ENCODE measurements at regions not wholly inside any gene's neighbourhood (a gene's known extent, or its start where the extent isn't known, plus 50 kb on each side); places are given as distances from the start of the nearest gene placed in this dataset.
A peak's percentile ranks its signal among the peaks of the same experiment; 100 is the strongest.

DNA sequence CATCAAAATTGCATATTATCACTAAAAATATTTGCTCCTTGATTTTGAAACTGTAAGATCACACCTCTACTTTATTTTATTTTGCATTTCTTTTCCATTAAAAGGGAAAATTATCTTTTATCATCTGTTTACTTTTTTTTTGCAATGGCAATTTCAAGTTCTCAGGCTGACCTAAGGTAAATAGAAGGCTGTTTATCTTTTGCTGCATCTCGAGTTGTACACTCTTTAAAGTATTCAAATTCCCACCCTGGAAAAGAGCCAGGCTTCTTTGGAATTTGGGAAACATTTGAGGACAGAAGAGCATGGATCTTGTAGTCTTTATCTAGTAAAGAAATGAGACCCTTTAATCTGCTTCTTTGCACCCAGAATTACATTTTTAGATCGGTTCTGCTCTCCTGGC lies 645.7 kb downstream of the SLC4A3 start:
- Histone ChIP-seq H3K4me1 (replicated peaks in 1 of 2) (peaks cover 0 to 5% of the 10 kb centered on the region in 2 donors), H3K27ac (no peak overlapping the region), H3K4me3 (no peak overlapping the region)
- peak in 1 of 8 experiments; percentile 45 for ATAC-seq (replicated peaks in 6 of 8)
- whole genome bisulfite sequencing, 10 experiments: 13 to 100% (median 69%) methylated on average over 1 to 2 of the region's 2 CpGs
- in situ Hi-C loops (cut with MboI; ENCODE audit: low pct_unique_long_range_greater_than_20kb in 2 of 9, low sequenced_read_pairs in 9 of 9, unreplicated experiment in 9 of 9): no loop called here

DNA sequence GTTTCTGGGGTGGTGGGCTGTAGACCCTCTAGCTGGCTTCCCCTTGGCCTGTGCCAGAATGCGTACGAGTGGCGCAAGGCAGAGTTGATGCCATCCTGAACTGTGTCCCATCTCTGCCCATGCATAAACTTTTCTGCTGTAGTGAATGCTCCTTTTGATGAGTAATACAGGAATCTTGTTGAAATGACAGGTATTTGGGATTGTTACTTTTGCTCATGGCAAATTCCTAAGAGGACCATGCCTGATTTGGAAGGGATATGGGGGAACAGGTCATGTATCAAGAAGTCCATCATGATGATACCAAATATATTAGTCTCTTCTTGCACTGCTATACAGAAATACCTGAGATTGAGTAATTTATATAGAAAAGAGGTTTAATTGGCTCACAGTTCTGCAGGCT lies 648.0 kb downstream of the SLC4A3 start:
- 40 to 100% (median 100%) methylated on average over 1 to 3 of the region's 3 CpGs; no CpG with 5 or more reads in 5 of the 10 experiments for WGBS, 10 experiments
- ATAC-seq (replicated peaks in 6 of 8): no peak
- no peak overlapping the region for H3K27ac ChIP-seq
- no peak overlapping the region for H3K4me3 ChIP-seq
- H3K4me1 ChIP-seq (replicated peaks in 1 of 2): peaks cover 0 to 3% of the 10 kb centered on the region in 2 donors
- in situ Hi-C loops (cut with MboI; ENCODE audit: low pct_unique_long_range_greater_than_20kb in 2 of 9, low sequenced_read_pairs in 9 of 9, unreplicated experiment in 9 of 9): no loop called here

DNA sequence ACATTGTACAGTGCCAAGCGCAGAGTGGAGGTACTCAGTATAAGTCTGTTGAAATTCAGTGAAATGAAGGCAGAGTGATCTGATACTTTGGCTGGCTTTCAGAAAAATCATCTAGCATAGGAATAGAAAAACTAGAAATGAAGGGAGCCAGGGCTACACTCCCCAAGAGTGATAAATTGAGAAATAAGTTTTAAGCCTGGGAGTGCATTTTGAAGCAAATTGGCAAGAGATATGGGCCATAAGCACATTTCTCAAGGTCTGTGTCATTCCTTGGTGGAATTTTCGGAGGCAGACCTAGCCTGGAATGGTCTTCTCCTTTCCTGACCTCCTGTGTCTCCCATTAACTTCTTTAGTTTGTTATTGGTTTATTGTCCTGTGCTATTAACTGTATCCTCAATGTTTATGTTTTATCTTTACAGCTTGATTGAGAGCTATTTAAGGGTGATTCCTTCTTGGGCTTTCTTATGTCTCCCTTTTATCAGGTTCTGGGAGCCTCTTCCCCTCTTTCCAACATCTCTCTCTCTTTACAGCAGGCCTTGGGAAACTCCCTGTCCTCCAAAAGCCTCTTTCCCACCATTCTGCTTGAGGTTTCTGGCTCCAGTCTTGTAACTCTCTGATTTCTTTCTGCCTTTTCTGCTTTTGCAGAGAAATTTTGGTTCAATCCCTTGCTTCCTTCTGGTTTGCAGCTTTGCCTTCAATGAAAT lies 649.5 kb downstream of the SLC4A3 start:
- Histone ChIP-seq H3K4me3 (no peak overlapping the region), H3K27ac (no peak overlapping the region), H3K4me1 (replicated peaks in 1 of 2) (no peaks in the 10 kb centered on the region)
- WGBS, 10 experiments: 50 to 100% (median 86%) methylated on average over 1 to 2 of the region's 2 CpGs; no CpG with 5 or more reads in 1 of the 10 experiments
- in situ Hi-C loops (cut with MboI; ENCODE audit: low pct_unique_long_range_greater_than_20kb in 2 of 9, low sequenced_read_pairs in 9 of 9, unreplicated experiment in 9 of 9): no loop called here
- ATAC-seq (replicated peaks in 6 of 8): no peak

DNA sequence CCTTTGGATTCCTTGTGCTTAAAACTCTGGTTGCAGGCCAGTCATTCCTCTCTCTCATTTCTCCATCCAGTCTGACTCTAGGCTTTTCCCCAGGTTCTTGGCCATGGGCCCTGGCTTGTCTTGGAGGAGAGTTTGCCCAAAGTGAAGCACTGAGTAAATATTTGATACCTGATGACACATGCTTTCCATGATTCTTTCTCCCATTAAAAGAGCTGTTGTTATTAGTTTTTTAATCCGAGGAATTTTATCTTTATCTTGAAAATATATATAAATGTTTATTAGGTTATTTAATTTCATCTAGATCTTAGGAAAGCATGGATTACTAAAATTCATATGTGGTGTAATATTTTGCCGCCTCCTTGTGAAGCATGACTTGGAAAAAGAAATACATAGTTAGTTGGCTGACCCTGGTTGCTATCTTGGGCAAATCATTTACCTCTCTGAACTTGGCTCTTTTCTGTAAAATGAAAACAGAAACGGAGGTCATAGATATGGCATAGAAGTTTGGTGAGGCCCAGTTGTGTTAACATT lies 650.1 kb downstream of the SLC4A3 start:
- Histone ChIP-seq H3K4me3 (no peak overlapping the region), H3K4me1 (replicated peaks in 1 of 2) (no peaks in the 10 kb centered on the region), H3K27ac (no peak overlapping the region)
- in situ Hi-C loops (cut with MboI; ENCODE audit: low pct_unique_long_range_greater_than_20kb in 2 of 9, low sequenced_read_pairs in 9 of 9, unreplicated experiment in 9 of 9): no loop called here
- 34 to 100% (median 79%) methylated on average over 1 to 3 of the region's 3 CpGs; no CpG with 5 or more reads in 1 of the 10 experiments for WGBS, 10 experiments
- ATAC-seq (replicated peaks in 6 of 8): peak in 1 of 8 experiments; percentile 55

DNA sequence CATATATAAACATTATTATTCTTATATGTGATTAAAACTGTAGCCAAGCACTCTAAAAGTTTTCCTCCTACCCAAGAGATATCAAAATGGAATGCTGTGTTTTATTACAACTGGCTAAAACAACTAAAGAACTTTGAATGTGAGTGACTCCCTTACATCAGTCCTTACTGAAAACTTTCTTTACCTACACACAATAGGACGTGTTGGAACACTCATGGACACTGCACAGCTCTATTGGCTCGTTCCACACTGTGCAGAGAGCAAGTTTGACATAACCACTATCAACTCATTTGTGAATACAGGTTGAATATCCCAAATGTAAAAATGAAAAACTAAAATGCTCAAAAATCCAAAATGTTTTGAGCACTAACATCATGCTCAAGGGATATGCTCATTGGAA lies 650.6 kb downstream of the SLC4A3 start:
- peak in 1 of 8 experiments; percentile 86 for ATAC-seq (replicated peaks in 6 of 8)
- in situ Hi-C loops (cut with MboI; ENCODE audit: low pct_unique_long_range_greater_than_20kb in 2 of 9, low sequenced_read_pairs in 9 of 9, unreplicated experiment in 9 of 9): no loop called here
- WGBS, 10 experiments: 7 to 100% (median 72%) methylated on average over 2 of the region's 2 CpGs; no CpG with 5 or more reads in 2 of the 10 experiments
- Histone ChIP-seq H3K27ac (no peak overlapping the region), H3K4me3 (no peak overlapping the region), H3K4me1 (replicated peaks in 1 of 2) (no peaks in the 10 kb centered on the region)

DNA sequence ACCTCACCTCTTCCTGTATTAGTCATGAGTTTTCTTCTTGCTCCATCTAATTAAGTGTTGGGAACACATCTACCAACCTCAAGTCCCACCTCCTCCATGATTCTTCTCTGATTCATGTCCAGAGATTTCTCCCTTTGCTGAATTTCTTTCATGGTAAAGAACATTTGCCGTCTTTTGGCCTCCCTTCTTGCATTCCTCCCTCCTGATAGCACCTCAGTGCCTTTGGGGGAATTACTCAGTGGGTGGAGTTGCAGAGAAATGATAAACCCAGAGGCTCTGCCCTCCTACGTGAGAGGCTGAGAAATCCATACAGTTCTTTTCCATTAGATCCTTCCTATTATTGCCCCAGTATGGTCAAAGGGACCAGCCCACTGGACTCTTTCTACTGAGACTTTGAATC lies 651.9 kb downstream of the SLC4A3 start:
- Histone ChIP-seq H3K4me3 (no peak overlapping the region), H3K4me1 (replicated peaks in 1 of 2) (no peaks in the 10 kb centered on the region), H3K27ac (no peak overlapping the region)
- 0 to 100% (median 80%) methylated on average over 1 to 2 of the region's 2 CpGs; no CpG with 5 or more reads in 2 of the 10 experiments for WGBS, 10 experiments
- ATAC-seq (replicated peaks in 6 of 8): peak in 2 of 8 experiments; percentile 95 to 96
- in situ Hi-C loops (cut with MboI; ENCODE audit: low pct_unique_long_range_greater_than_20kb in 2 of 9, low sequenced_read_pairs in 9 of 9, unreplicated experiment in 9 of 9): no loop called here

DNA sequence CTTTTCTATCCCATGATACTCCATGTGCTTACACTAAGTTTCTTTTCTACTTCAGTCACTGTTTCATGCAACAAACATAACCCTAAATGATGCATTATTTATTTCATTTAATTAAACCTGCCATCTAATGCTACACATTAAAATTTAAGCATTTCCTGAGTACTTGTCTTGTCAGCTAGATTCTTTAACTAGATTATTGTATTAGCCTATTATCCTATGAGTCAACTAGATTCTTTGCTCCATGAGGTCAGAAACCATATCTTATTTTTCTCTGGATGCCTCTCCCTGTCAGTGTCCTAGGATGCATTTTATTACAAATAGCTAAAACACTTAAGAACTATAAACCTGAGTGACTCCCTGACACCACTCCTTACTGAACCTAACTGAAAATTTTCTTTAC lies 652.4 kb downstream of the SLC4A3 start:
- Histone ChIP-seq H3K4me1 (replicated peaks in 1 of 2) (no peaks in the 10 kb centered on the region), H3K27ac (no peak overlapping the region), H3K4me3 (no peak overlapping the region)
- in situ Hi-C loops (cut with MboI; ENCODE audit: low pct_unique_long_range_greater_than_20kb in 2 of 9, low sequenced_read_pairs in 9 of 9, unreplicated experiment in 9 of 9): no loop called here
- ATAC-seq (replicated peaks in 6 of 8): peak in 2 of 8 experiments; percentile 29 to 39

DNA sequence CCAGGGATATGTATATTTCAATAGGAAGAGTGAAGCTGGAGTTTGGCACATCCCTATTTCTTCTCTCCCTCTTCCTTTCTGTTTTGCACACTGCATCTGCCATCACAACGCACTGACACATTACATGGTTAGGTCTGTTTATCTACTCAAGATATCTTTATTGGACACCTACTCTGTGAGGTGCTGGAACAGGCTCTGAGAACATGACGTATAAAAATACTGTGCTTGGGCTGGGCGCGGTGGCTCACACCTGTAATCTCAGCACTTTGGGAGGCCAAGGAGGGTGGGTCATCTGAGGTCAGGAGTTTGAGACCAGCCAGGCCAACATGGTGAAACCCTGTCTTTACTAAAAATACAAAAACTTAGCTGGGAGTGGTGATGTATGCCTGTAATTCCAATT lies 653.3 kb downstream of the SLC4A3 start:
- Histone ChIP-seq H3K4me3 (no peak overlapping the region), H3K27ac (no peak overlapping the region), H3K4me1 (replicated peaks in 1 of 2) (no peaks in the 10 kb centered on the region)
- 80 to 100% (median 100%) methylated on average over 1 to 4 of the region's 4 CpGs; no CpG with 5 or more reads in 4 of the 10 experiments for WGBS, 10 experiments
- ATAC-seq (replicated peaks in 6 of 8): no peak
- in situ Hi-C loops (cut with MboI; ENCODE audit: low pct_unique_long_range_greater_than_20kb in 2 of 9, low sequenced_read_pairs in 9 of 9, unreplicated experiment in 9 of 9): no loop called here

DNA sequence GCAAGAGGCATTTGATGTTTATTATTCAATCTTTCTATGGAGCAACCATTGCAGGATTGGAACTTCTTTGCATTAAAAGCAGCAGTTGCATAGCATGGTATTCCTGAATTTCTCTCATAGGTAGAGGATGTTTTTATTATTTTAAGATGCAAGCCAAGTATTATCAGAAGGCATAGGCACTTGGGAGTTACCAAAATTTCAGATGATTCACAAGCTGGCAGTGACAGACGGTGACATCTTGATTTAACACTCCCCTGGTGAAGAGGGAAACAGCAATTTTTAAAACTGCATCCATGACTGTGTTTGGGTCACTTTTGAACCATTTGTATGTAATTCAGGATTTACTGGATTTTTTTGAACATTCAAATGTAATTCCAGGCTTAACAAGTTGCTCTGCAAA lies 654.3 kb downstream of the SLC4A3 start:
- WGBS, 10 experiments: 0 to 100% (median 63%) methylated on average over 1 of the region's 1 CpG; no CpG with 5 or more reads in 4 of the 10 experiments
- in situ Hi-C loops (cut with MboI; ENCODE audit: low pct_unique_long_range_greater_than_20kb in 2 of 9, low sequenced_read_pairs in 9 of 9, unreplicated experiment in 9 of 9): no loop called here
- Histone ChIP-seq H3K27ac (no peak overlapping the region), H3K4me3 (no peak overlapping the region), H3K4me1 (replicated peaks in 1 of 2) (no peaks in the 10 kb centered on the region)
- ATAC-seq (replicated peaks in 6 of 8): no peak

DNA sequence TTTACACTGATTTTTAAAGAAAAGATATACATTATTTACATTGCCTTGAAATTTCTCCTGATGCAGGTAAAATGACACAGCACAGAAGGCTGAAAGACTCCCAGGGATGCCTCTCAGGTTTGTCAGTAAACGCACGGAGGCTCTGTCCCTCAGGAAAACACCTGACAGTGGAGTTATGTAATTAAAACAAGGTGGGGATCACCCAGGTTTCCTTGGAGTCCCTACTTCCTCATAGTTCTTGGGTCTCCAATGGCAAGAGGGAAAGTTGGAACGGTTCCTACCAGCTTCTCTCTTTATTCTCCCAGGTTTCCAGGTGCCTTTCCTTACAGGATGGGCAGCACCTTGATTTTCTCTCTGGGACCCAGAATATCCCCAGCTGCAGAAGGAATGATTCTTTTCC lies 654.8 kb downstream of the SLC4A3 start:
- no peak for ATAC-seq (replicated peaks in 6 of 8)
- H3K4me1 ChIP-seq (replicated peaks in 1 of 2): no peaks in the 10 kb centered on the region
- in situ Hi-C loops (cut with MboI; ENCODE audit: low pct_unique_long_range_greater_than_20kb in 2 of 9, low sequenced_read_pairs in 9 of 9, unreplicated experiment in 9 of 9): no loop called here
- H3K4me3 ChIP-seq: no peak overlapping the region
- 56 to 100% (median 94%) methylated on average over 2 to 3 of the region's 3 CpGs; no CpG with 5 or more reads in 3 of the 10 experiments for WGBS, 10 experiments
- H3K27ac ChIP-seq: no peak overlapping the region

DNA sequence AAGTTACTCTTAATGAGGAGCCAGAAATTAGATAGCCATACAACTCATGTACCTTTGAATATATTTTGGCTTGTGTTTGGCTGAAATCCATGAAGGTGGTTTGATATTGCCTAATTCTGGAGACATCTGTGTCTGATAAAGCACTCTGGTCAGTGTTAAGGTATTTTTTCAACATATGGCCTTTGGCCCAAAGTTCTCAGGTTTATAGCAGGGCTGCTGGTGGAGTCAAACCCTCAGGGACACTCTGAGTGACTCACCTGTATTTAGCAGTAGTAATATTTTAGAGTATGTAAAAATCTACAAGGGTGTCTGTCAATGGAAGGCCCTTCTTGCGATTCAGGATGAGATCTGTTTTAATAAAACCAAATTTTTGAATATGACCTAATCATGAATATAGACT lies 666.5 kb downstream of the SLC4A3 start:
- Histone ChIP-seq H3K27ac (no peak overlapping the region), H3K4me1 (replicated peaks in 1 of 2) (peaks cover 0 to 17% of the 10 kb centered on the region in 2 donors), H3K4me3 (no peak overlapping the region)
- in situ Hi-C loops (cut with MboI; ENCODE audit: low pct_unique_long_range_greater_than_20kb in 2 of 9, low sequenced_read_pairs in 9 of 9, unreplicated experiment in 9 of 9): no loop called here
- no peak for ATAC-seq (replicated peaks in 6 of 8)
- 40 to 100% (median 90%) methylated on average over 1 of the region's 1 CpG; no CpG with 5 or more reads in 4 of the 10 experiments for WGBS, 10 experiments

DNA sequence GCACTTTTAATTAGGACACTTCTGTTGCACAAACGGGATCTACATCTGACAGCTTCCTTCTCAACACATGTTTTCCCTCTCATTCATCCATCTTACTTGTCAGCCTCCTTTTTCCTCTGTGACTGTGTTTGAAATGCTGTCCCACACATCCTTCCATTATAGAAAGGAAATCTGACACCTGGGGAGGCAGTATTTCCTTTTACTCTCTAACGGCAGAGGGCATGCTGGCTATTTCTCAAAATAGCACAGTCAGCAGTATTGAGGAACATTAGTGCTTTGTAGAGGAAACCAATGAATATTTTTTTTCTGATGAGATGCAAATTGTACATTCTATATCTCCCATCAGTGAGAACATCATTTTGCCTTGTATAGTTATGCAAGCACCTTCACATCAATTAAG lies 668.7 kb downstream of the SLC4A3 start:
- in situ Hi-C loops (cut with MboI; ENCODE audit: low pct_unique_long_range_greater_than_20kb in 2 of 9, low sequenced_read_pairs in 9 of 9, unreplicated experiment in 9 of 9): no loop called here

DNA sequence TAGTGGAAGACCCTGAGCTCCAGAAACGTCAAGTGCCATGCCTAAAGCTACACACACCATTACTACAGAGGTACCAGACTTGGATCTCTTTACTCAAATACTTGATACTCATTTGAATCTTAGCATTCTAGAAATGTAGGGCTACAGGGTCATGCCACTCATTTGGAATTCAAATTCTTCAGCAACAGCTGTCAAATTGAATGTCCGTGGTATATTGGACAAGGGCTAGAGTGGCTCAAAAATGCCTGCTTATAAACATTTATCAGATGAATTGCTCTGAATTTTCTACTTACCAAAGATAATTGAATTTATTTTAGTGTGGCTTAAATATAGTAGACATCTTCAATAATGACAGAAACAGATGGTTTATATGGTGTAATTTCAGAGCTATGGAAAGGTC lies 669.7 kb downstream of the SLC4A3 start:
- ATAC-seq (replicated peaks in 6 of 8): no peak
- 14 to 100% (median 77%) methylated on average over 1 to 2 of the region's 2 CpGs; no CpG with 5 or more reads in 4 of the 10 experiments for WGBS, 10 experiments
- H3K4me3 ChIP-seq: no peak overlapping the region
- in situ Hi-C loops (cut with MboI; ENCODE audit: low pct_unique_long_range_greater_than_20kb in 2 of 9, low sequenced_read_pairs in 9 of 9, unreplicated experiment in 9 of 9): no loop called here
- H3K4me1 ChIP-seq (replicated peaks in 1 of 2): peaks cover 0 to 17% of the 10 kb centered on the region in 2 donors
- H3K27ac ChIP-seq: no peak overlapping the region

More for the DNA sequence above, 668.7 kb downstream of the SLC4A3 start:
- Histone ChIP-seq H3K4me1 (replicated peaks in 1 of 2) (peaks cover 0 to 17% of the 10 kb centered on the region in 2 donors), H3K27ac (no peak overlapping the region), H3K4me3 (no peak overlapping the region)
- ATAC-seq (replicated peaks in 6 of 8): peak in 5 of 8 experiments; percentile 41 to 68 (median 56)
- 0 to 41% (median 12%) methylated on average over 1 to 2 of the region's 2 CpGs; no CpG with 5 or more reads in 3 of the 10 experiments for WGBS, 10 experiments

DNA sequence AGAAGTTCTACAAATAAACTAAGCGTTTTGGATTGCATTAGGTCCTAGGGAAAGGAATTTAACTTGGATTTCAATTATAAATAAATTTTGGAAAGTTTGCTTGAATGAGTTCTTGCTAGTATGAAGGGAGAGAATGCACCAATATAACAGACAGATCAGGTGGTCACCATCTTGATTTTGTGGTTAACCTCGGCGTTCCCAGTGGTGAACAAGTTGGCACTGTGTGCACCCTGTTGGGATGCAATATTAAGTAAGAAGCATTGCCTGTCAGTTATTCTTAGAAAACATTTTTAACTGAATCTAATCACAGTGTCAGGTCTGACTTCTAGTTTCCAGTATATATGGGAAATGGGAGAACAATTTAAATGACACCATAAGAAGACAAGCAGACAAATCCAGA lies 673.4 kb downstream of the SLC4A3 start:
- in situ Hi-C loops (cut with MboI; ENCODE audit: low pct_unique_long_range_greater_than_20kb in 2 of 9, low sequenced_read_pairs in 9 of 9, unreplicated experiment in 9 of 9): no loop called here
- 0 to 100% (median 83%) methylated on average over 1 to 3 of the region's 3 CpGs; no CpG with 5 or more reads in 1 of the 10 experiments for WGBS, 10 experiments
- ATAC-seq (replicated peaks in 6 of 8): no peak
- peaks cover 0 to 14% of the 10 kb centered on the region in 2 donors for H3K4me1 ChIP-seq (replicated peaks in 1 of 2)
- no peak overlapping the region for H3K4me3 ChIP-seq
- H3K27ac ChIP-seq: no peak overlapping the region

Data from motor neuron (in vitro differentiated cells).